ENCODE measurements at regions not wholly inside any gene's neighbourhood (a gene's known extent, or its start where the extent isn't known, plus 50 kb on each side); places are given as distances from the start of the nearest gene placed in this dataset.

GRCh38 chr1:117812869-117813511, 116.4 kb downstream of the GDAP2 start:
- DNase-seq = no peak
